Sigmoid colon (tissue), 3 donors: ENCODE measurements at regions not wholly inside any gene's neighbourhood (a gene's known extent, or its start where the extent isn't known, plus 50 kb on each side); places are given as distances from the start of the nearest gene placed in this dataset.

ENCODE experiments used
- POLR2A ChIP-seq, 2 donors: fragments of 450-650 bp; IDR thresholded peaks; one replicate each; pipeline ENCODE4 v1.6.1; 2016; ENCODE audit warnings: antibody characterized with exemption in 2 of 2, mild to moderate bottlenecking in 2 of 2, moderate library complexity in 2 of 2
- TF ChIP-seq, protein P1 (sequence below), 4 experiments: fragments of 450-650 bp in 3 of 4; fragments of 200-600 bp in 1 of 4; IDR thresholded peaks; one replicate each; pipeline ENCODE4 v1.5.1; 2016 to 2019; ENCODE audit warnings: antibody characterized with exemption in 4 of 4, mild to moderate bottlenecking in 3 of 4, moderate library complexity in 2 of 4

DNA sequence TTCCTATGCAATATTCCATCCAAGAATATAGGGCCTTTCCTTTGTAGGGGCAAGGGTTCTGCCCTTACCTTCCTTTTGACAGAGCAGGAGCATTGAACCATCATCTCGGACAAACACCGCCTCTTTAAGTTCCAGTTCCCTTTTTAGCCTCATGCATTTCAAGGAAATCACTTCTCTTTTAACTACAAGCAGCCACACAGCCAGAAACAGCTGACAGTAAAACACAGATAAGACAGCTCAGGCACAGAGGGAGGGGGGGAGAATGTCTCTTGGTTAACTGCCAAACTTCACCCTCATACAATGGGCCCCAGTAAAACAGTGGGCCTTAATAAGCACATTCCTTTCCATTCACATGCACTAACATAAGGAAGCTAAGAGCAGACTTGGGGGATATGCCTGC lies 648.3 kb downstream of the GABRG1 start:
- TF ChIP-seq, protein P1, sequence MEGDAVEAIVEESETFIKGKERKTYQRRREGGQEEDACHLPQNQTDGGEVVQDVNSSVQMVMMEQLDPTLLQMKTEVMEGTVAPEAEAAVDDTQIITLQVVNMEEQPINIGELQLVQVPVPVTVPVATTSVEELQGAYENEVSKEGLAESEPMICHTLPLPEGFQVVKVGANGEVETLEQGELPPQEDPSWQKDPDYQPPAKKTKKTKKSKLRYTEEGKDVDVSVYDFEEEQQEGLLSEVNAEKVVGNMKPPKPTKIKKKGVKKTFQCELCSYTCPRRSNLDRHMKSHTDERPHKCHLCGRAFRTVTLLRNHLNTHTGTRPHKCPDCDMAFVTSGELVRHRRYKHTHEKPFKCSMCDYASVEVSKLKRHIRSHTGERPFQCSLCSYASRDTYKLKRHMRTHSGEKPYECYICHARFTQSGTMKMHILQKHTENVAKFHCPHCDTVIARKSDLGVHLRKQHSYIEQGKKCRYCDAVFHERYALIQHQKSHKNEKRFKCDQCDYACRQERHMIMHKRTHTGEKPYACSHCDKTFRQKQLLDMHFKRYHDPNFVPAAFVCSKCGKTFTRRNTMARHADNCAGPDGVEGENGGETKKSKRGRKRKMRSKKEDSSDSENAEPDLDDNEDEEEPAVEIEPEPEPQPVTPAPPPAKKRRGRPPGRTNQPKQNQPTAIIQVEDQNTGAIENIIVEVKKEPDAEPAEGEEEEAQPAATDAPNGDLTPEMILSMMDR (IDR thresholded peaks at IDR 0.05), result no peak
- no peak for TF ChIP-seq POLR2A (IDR thresholded peaks at IDR 0.05)
